DOHH2 (cell line): ENCODE measurements at regions not wholly inside any gene's neighbourhood (a gene's known extent, or its start where the extent isn't known, plus 50 kb on each side); places are given as distances from the start of the nearest gene placed in this dataset.

Experiments
- EZH2phosphoT487 ChIP-seq: fragments of 200-600 bp; sonication (generic); IDR thresholded peaks from 2 replicates; pipeline ENCODE4 v1.6.1; 2017; ENCODE audit warnings: borderline replicate concordance, mild to moderate bottlenecking, antibody characterized with exemption, low read length, moderate library complexity, mixed read lengths
- TF ChIP-seq, protein P1 (sequence below): fragments of 200-600 bp; sonication (generic); IDR thresholded peaks from one replicate; pipeline ENCODE4 v1.5.1; 2014; ENCODE audit warnings: antibody characterized with exemption, mild to moderate bottlenecking, low read depth, low read length; ENCODE audit not compliant: poor library complexity, severe bottlenecking

DNA sequence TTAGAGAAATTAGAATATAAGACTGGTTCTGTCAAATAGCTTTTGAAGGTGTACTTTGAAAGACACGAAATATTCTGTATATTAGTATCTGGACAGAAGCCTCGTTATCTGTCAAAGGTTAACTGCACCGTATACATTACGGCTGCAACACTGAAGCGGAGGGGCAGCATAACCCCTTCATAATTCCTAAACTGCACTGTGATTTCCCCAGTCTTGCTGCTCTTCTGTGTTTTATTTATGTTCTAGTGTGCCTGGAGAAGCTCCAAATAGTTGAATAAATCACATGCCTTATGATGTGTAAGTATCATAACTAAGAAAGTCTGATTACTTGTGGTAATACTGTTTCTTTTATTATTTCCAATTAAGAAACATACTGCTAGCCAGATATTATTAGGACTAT is 285.7 kb upstream of the ROBO2 start:
- TF ChIP-seq, protein P1, sequence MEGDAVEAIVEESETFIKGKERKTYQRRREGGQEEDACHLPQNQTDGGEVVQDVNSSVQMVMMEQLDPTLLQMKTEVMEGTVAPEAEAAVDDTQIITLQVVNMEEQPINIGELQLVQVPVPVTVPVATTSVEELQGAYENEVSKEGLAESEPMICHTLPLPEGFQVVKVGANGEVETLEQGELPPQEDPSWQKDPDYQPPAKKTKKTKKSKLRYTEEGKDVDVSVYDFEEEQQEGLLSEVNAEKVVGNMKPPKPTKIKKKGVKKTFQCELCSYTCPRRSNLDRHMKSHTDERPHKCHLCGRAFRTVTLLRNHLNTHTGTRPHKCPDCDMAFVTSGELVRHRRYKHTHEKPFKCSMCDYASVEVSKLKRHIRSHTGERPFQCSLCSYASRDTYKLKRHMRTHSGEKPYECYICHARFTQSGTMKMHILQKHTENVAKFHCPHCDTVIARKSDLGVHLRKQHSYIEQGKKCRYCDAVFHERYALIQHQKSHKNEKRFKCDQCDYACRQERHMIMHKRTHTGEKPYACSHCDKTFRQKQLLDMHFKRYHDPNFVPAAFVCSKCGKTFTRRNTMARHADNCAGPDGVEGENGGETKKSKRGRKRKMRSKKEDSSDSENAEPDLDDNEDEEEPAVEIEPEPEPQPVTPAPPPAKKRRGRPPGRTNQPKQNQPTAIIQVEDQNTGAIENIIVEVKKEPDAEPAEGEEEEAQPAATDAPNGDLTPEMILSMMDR = no peak
- no peak for TF ChIP-seq EZH2phosphoT487
